GM12875 (cell line): ENCODE measurements at regions not wholly inside any gene's neighbourhood (a gene's known extent, or its start where the extent isn't known, plus 50 kb on each side); places are given as distances from the start of the nearest gene placed in this dataset.
"Not testable (repeated sequence)": the region's sequence is repeated elsewhere in the genome, so short reads cannot be mapped to it uniquely, and the experiment has no call there.

Experiments
- H3K4me3 ChIP-seq: one replicate; pipeline ENCODE4 v1.5.1; 2011; ENCODE audit warnings: low read depth, low read length, control low read depth
- CTCF ChIP-seq: IDR thresholded peaks from 2 replicates; pipeline ENCODE4 v1.5.1; 2011; ENCODE audit warnings: low read depth, mild to moderate bottlenecking, control low read depth, inconsistent platforms, low read length, moderate library complexity, borderline replicate concordance; ENCODE audit not compliant: insufficient read depth

GRCh38 chr18:70840649-70841048, 551.8 kb downstream of the SOCS6 start:
- H3K4me3 ChIP-seq, result no peak overlapping the region
- TF ChIP-seq CTCF, result no peak

GRCh38 chr18:70827632-70828031, 538.8 kb downstream of the SOCS6 start:
- H3K4me3 ChIP-seq, result no peak overlapping the region
- TF ChIP-seq CTCF, result no peak

GRCh38 chr18:70826571-70826970, 537.7 kb downstream of the SOCS6 start:
- no peak for TF ChIP-seq CTCF
- H3K4me3 ChIP-seq, result no peak overlapping the region

GRCh38 chr18:70822691-70823090, 533.8 kb downstream of the SOCS6 start:
- no peak for TF ChIP-seq CTCF
- H3K4me3 ChIP-seq, result no peak overlapping the region

- TF ChIP-seq CTCF, result no peak
- no peak overlapping the region for H3K4me3 ChIP-seq
These were observed 533.3 kb downstream of the SOCS6 start for GRCh38 chr18:70822117-70822516.

GRCh38 chr18:70808481-70809056, 519.7 kb downstream of the SOCS6 start:
- H3K4me3 ChIP-seq, result no peak overlapping the region
- TF ChIP-seq CTCF, result no peak

- TF ChIP-seq CTCF, result peak; percentile 66
- H3K4me3 ChIP-seq, result no peak overlapping the region
These were observed 493.1 kb downstream of the SOCS6 start for GRCh38 chr18:70781860-70782453.

- not testable (repeated sequence) for H3K4me3 ChIP-seq
These were observed 477.4 kb downstream of the SOCS6 start for GRCh38 chr18:70766254-70766653.
